GM21576 (cell line): ENCODE measurements at regions not wholly inside any gene's neighbourhood (a gene's known extent, or its start where the extent isn't known, plus 50 kb on each side); places are given as distances from the start of the nearest gene placed in this dataset.

Source experiments
- ATAC-seq: cut with Tn5 transposase; IDR thresholded peaks from one replicate; pipeline ENCODE4 v1.9.1; 2021; ENCODE audit warnings: mild to moderate bottlenecking, moderate library complexity; ENCODE audit not compliant: unreplicated experiment

DNA sequence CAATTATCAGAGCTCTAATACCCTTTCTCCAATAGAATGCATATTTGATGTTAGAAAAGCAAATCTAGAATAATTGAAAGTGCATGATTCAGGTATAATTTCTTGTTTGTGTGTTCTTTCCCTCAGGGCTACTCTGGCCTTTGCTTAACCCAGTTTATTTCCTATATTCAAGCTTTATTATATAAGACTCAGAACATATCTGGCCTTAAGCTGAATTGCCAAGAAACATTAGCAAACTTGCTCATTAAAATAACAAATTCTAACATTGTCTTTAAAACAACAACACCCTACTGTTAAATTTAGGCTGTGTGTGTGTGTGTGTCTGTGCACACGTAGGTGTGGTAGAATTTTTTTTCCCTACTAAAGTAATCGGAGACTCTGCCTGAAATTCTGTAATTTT is 426.5 kb downstream of the UTRN start:
- no peak for ATAC-seq

DNA sequence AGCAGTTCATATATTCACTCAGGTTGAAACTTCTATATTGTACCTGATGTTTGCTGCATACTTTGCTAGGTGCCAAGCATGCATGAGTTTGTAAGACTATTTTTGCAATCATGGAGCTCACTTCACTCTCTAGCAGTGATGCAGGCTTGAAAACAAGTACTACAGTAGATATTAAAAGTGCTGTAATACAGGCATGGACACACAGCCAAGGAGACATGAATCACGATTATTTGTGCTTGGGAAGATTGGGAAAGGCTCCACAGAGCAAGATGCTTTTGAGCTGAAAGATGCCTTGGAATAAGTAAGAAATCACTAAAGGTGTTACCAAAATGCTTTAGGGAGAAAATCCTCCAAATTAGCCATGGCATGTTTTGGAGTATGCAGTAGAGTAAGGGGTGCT is 427.4 kb downstream of the UTRN start:
- no peak for ATAC-seq

DNA sequence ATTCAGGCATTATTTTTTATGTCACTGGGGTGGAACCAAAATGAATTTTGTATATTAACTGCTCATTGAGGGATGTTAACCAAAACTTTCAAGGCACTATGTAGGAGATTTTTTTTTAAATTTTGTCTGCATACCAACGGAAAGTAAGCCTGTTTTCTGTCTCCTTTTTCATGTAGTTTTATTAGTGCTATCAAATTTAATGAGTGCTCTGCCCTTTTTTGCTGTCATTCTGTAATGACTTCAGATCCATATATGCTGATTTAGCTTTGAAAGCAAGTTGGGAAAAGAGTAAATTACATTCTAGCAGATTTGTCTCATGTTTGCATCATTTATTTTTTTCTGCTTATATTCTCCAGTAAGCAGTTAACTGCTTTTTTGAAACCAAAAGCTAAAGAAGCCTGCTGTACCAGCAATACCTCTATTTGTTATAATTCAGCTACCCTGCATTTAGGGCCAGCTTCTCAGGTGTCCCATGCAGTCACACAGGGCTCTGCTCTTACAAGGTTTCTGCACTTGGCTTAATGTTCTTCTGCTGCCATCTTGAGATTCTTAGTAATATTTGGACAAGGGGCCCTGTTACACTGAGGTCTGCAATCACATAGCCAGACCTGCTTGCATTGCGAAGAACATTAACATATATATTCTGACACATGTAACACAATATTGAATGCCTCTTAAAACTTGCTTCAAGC is 429.0 kb downstream of the UTRN start:
- ATAC-seq: no peak

DNA sequence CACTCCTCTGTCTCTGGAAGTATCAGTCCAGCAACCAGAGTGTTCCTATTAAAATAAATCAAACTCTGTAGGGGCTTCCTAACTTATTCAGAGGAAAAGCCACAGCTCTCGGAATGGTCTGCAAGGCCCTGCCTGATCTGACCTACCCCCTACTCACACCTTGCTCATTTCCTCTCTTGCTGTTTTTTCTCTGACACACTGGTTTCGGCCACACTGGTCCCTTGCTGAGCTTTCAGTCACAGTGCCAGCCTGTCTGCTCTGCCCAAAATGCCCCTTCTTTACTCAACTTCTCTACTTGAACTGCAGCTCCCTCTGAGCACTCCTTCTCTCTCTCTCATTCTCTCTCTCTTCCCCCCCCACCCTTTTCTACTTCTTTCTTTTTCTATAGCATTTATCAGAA is 430.2 kb downstream of the UTRN start:
- ATAC-seq: no peak

DNA sequence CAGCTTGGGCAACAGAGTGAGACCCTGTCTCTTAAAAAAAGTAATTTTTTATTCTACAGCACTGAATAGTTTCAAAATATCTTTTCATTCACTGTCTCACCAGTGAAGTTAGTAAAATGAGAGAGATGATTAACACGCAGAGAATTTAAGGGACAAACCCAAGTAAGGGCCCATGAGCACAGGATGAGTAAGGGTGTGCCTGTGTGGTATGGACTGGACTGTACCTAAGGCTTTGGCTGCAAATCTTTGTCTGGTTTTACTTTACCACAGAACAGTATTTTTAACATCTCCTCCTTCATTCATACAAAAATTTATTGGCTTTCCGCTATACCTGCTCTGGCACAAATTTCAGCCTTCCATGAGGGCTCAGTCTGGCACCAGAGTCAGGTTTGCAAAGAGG is 433.3 kb downstream of the UTRN start:
- ATAC-seq: no peak

- no peak for ATAC-seq
Measured at GRCh38 chr6:144721232-144721631, 436.1 kb downstream of the UTRN start.

GRCh38 chr6:144722154-144722737 is 437.1 kb downstream of the UTRN start:
- ATAC-seq: no peak

DNA sequence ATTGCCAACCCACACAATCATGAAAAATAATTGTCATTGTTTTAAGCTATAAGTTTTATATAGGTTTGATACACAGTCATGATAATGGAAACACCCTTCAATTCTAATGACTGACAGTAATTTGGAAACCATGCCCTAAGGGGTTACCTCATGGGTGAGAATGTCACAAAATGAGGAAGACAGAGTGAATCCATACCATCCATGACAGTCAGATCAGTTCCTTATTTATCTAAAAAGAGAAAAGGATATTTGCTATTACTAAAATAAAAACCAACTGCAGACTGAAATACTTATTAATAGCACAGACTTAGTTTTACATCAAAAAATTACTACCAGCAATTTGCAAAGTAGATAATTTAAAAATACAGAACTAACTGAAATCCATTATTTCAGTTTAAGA is 437.8 kb downstream of the UTRN start:
- no peak for ATAC-seq

GRCh38 chr6:144723431-144723830 is 438.3 kb downstream of the UTRN start:
- no peak for ATAC-seq

- no peak for ATAC-seq
Measured at GRCh38 chr6:144724818-144725217, 439.7 kb downstream of the UTRN start.

GRCh38 chr6:144725736-144726522 is 440.8 kb downstream of the UTRN start:
- peak; percentile 64 for ATAC-seq

- no peak for ATAC-seq
Measured at GRCh38 chr6:144728804-144729203, 443.7 kb downstream of the UTRN start.

GRCh38 chr6:144729502-144729901 is 444.4 kb downstream of the UTRN start:
- peak; percentile 65 for ATAC-seq

DNA sequence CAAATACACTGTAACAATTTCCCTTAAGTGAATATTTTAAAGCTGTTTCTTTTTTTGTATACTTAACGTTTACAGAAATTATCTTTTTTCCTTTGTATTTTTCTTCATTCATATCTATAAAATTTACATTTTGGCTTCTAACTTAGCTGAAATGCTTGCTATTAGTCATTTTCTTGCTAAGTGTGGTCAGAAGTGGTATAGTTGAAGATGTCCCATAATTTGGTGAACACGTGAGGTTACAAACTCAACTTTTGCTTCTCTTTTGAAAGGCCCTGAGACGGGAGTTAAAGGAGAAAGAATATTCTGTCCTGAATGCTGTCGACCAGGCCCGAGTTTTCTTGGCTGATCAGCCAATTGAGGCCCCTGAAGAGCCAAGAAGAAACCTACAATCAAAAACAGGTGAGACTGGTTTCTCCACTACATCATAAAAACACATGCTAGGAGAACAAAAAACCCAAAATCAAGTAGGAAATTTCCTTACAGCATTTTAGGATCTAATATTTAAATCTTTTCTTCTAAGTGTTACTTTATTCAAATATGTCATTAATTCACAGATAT is 445.0 kb downstream of the UTRN start:
- ATAC-seq: no peak

DNA sequence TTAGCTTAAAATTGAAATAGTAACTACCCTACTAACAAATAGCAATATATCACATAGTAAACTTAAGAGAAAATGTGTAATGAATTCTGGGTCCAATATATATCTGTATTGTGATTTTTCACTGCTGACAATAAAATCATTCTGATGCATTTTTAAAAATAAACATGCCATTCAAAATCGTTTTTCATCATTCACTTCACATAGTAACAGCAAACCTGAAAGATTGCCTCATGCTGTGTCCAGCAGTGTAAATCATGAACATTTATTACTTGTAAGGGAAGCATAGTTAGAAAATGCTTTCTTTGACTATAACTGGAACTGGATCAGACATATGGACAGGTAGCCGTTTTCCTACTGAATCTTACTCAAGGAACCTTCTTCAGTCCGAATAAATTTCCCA is 446.1 kb downstream of the UTRN start:
- ATAC-seq: no peak

- ATAC-seq: no peak
Measured at GRCh38 chr6:144736763-144737162, 451.6 kb downstream of the UTRN start.

DNA sequence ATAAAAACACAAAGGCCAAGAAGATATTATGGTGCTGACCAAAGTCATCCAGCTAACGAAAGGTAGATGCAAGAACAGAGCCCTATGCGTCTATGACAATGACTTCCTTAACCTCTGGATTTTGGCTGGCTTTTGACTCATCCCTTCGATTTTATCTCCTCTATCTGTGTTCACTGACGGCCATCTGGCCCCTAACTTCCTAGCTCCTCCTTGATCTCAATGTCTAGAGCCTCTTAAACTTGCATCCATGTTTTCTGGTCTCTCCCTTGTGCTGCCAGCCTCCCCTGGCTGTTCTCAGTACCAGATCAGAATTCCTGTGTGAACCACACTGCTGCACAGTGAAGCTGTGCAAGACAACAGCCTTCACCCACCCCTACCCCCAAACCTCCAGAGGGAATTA is 452.9 kb downstream of the UTRN start:
- no peak for ATAC-seq

- ATAC-seq: no peak
Measured at GRCh38 chr6:144739873-144740272, 454.7 kb downstream of the UTRN start.

DNA sequence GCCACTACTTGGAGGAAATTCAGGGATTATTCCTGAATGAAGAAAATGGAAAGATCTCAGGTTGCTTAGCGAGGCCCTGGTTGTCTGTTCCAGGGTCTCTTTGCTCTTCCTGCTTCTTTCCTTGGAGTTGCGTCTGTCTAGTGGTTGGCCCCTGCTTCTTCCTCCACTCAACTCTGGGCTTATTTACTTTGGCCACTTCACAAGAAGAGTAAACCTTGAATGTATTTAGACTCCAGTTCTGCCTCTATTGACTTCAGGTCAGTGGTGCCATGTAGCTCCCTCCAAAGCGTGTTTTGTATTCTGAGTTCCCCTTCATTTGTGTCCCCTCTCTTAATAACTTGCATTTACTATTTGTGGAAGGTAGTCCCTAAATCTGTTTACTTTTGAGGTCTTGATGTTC is 456.5 kb downstream of the UTRN start:
- ATAC-seq: no peak

DNA sequence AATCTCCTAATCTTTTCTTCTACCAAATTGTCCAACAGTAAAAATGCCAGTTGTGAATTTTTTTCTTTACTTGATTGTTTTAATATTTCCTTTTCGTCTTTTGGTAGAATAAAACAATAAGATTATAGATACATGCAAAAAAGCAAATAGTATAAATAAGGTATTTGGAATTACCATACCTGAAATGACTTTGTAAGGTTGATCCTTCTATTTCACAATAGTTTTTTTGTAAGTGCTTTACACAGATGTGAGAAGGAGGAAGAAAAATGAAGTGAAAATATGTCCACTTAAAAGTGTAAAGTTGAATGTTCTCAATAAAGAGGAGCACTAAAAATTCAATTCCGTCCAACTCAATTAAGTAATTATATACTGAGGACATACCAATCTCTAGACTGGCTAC is 457.6 kb downstream of the UTRN start:
- no peak for ATAC-seq

GRCh38 chr6:144744720-144745119 is 459.6 kb downstream of the UTRN start:
- no peak for ATAC-seq

DNA sequence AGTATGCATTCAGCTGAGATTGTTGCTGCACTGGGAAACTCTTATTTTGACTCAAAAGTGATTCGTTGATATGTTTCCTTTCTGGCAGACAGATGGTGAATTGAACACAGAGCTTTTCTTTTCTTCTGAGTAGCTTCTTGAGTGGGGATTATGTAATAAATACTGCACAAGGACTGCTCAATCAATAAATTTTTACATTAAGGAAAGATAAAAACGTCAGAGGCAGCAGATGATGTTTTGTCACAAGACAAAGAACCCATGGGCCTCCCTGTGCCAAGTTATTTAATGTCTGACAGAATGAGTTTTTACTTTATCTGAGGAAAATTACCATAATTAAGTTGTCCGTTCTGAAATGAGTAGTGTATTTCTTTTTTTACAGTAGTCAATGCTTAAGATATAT is 460.3 kb downstream of the UTRN start:
- ATAC-seq: no peak
